Lower leg skin (tissue), 4 donors: ENCODE measurements at regions not wholly inside any gene's neighbourhood (a gene's known extent, or its start where the extent isn't known, plus 50 kb on each side); places are given as distances from the start of the nearest gene placed in this dataset.

Source experiments
- DNase-seq, 2 donors: peaks; one replicate each; pipeline ENCODE4 v3.0.0-alpha.2; 2019; ENCODE audit warnings: low spot score in 2 of 2
- H3K4me3 ChIP-seq: fragments of 200-600 bp; sonication (generic); 2 replicates; pipeline ENCODE4 v1.5.1; 2017; ENCODE audit warnings: mild to moderate bottlenecking, low read depth; ENCODE audit not compliant: poor library complexity, severe bottlenecking
- POLR2A ChIP-seq, 2 donors: fragments of 450-650 bp; IDR thresholded peaks; one replicate each; pipeline ENCODE4 v1.6.1; 2016 to 2017; ENCODE audit warnings: antibody characterized with exemption in 2 of 2, mild to moderate bottlenecking in 1 of 2, moderate library complexity in 1 of 2
- WGBS, 2 donors: methylation state at CpG; one replicate each; pipeline ENCODE4 v1.1.5; 2018; 5-methylcytosine and 5-hydroxymethylcytosine counted together
- intact Hi-C: fragments of 100-400 bp; cut with DNase I; formaldehyde crosslinking; loops from one replicate; pipeline ENCODE4 v1.15.0; 2023; ENCODE audit warnings: low total_unique reads
- TF ChIP-seq, protein P1 (sequence below), 3 donors: fragments of 450-650 bp; IDR thresholded peaks; one replicate each; pipeline ENCODE4 v1.5.1; 2016; ENCODE audit warnings: antibody characterized with exemption in 3 of 3, mild to moderate bottlenecking in 3 of 3, moderate library complexity in 2 of 3

DNA sequence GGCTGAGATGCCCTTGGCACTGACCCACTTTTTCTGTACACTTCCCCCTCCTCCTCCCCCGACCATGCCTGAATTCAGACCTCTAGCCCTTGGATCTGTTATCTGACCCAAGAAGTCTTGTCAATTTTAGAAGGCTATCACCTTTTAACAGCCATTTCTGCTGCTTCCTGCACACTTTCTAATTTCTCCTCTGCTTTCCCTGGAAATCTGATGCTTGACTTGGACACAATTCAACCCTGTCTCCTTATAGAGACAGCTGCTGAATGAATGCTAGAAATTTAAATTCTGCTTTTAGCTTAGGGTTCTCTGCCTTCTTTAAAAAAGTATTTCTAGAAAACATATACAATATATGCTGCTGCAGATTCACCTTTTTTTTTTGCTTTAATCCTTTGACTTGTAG is 417.9 kb upstream of the KLF6 start:
- WGBS, 2 donors = 83 to 86% methylated on average over 1 of the region's 1 CpG

DNA sequence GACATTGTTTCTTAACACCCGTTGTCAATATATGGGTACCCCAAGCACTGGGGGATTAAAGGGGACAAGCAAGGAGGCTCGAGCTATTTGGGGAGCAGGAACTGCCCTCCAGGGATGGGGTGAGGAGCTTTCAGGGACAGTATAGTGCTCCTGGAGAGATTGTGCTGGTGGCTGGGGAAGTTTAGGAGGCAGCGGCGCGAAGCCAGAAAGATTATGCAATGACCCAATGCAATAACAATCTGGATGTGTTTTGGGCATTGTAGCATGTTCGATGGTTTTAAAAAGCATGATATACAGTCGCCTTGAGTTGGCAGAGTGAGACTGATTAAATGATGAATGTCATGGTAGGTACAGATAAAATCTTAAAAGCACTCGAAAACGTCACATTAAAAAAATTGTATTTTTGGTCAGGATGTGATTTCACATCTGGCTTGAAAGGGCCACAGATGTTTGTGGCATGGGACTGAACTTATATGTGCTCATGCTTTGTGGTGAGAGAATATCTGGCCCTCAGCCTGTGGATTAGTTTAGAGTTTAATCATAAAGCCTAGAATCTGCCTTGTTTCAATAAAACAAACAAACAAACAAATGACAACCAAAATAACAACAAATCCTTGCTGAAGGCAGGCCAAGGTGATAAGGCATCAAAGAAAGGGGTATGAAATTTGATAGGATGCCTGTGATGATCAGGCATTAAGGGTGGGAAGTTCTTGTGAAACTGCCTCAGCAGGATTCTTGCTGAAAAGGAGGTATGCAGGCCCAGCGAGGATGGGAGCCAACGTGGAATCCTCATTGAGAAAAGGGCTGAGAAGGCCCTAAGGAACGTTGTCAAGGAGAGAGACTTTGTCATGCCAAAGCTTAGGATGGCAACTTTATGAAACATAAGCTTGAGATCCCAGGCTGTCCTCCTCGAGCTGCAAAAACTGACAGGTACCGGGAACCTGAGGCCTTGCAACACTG is 417.1 kb upstream of the KLF6 start:
- DNase-seq = no peak
- 41 to 50% methylated on average over 14 of the region's 14 CpGs for WGBS, 2 donors
- H3K4me3 ChIP-seq = no peak overlapping the region
- intact Hi-C loops = no loop called here
- no peak for TF ChIP-seq POLR2A (IDR thresholded peaks at IDR 0.05)
- TF ChIP-seq, protein P1, sequence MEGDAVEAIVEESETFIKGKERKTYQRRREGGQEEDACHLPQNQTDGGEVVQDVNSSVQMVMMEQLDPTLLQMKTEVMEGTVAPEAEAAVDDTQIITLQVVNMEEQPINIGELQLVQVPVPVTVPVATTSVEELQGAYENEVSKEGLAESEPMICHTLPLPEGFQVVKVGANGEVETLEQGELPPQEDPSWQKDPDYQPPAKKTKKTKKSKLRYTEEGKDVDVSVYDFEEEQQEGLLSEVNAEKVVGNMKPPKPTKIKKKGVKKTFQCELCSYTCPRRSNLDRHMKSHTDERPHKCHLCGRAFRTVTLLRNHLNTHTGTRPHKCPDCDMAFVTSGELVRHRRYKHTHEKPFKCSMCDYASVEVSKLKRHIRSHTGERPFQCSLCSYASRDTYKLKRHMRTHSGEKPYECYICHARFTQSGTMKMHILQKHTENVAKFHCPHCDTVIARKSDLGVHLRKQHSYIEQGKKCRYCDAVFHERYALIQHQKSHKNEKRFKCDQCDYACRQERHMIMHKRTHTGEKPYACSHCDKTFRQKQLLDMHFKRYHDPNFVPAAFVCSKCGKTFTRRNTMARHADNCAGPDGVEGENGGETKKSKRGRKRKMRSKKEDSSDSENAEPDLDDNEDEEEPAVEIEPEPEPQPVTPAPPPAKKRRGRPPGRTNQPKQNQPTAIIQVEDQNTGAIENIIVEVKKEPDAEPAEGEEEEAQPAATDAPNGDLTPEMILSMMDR (IDR thresholded peaks at IDR 0.05) = no peak

More for the DNA sequence above, 417.9 kb upstream of the KLF6 start:
- DNase-seq = no peak
- intact Hi-C loops = no loop called here
- H3K4me3 ChIP-seq = no peak overlapping the region
- TF ChIP-seq, protein P1 (IDR thresholded peaks at IDR 0.05) = no peak
- TF ChIP-seq POLR2A (IDR thresholded peaks at IDR 0.05) = no peak

DNA sequence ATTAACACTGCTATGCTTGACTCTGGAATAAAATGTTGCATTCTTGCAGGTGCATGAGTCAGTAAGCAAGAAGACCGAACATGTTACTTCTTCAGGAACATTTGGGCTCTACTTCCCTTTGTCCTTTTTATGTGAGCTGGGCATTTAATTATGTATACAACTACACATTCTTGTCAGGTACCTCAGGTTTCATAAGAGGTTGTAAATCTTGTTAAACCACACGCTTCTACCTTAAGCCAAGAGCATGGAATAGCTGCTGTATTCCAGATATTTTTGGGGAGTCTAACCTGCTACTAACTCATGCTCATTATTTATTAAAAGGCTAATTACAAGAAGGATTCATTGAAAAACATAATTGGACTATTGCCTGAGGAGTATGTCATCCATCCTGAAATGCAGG is 414.2 kb upstream of the KLF6 start:
- H3K4me3 ChIP-seq = no peak overlapping the region
- WGBS, 2 donors = 61 to 63% methylated on average over 2 of the region's 2 CpGs
- DNase-seq = no peak
- intact Hi-C loops = no loop called here
- TF ChIP-seq, protein P1 (IDR thresholded peaks at IDR 0.05) = no peak
- TF ChIP-seq POLR2A (IDR thresholded peaks at IDR 0.05) = no peak

DNA sequence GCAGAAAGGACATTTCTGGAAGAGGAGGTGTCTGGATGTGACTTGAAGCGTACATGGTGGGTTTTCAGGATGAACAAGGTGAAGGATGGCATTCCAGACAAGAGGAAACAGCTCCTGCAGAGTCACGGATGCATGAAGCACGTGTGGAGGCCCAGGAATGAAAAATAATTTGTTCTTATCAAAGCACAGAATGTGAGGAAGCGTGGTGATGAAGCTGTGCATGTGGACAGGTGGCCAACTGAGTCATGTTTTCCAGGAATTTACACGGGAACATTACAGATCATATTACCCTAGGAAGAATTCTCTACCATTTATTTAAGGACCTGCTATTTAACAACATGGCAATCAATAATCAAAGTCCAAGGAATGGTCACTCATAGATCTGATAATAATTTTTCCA is 413.2 kb upstream of the KLF6 start:
- H3K4me3 ChIP-seq = no peak overlapping the region
- DNase-seq = no peak
- no peak for TF ChIP-seq POLR2A (IDR thresholded peaks at IDR 0.05)
- TF ChIP-seq, protein P1 (IDR thresholded peaks at IDR 0.05) = no peak
- 86 to 87% methylated on average over 5 of the region's 5 CpGs for WGBS, 2 donors
- intact Hi-C loops = no loop called here

DNA sequence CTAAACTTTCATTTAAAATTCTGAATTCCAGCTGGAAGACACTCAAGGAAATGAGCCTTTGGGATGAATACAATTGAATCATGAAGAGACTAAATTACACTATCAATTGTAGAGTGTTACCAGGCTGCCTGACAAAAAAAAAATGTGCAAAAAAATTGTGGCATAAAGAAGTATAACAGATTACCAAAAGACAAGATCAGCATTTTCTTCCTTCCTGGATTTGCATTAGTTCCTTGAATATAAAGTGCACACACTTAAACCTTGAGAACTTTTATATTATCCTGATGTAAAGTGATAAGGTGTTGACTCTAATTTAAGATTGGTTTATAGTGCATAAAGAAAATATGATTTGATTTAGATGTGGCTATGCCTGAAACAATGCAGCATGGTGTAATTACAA is 412.7 kb upstream of the KLF6 start:
- DNase-seq = no peak
- TF ChIP-seq, protein P1 (IDR thresholded peaks at IDR 0.05) = no peak
- TF ChIP-seq POLR2A (IDR thresholded peaks at IDR 0.05) = no peak
- H3K4me3 ChIP-seq = no peak overlapping the region
- intact Hi-C loops = no loop called here
